ENCODE measurements at regions not wholly inside any gene's neighbourhood (a gene's known extent, or its start where the extent isn't known, plus 50 kb on each side); places are given as distances from the start of the nearest gene placed in this dataset.

- TF ChIP-seq MYNN (CRISPR knock-in tag; IDR thresholded peaks at IDR 0.05; ENCODE audit: low read depth) (no peak), PPARG (CRISPR knock-in tag; conservative IDR thresholded peaks at IDR 0.05) (no peak), ZNF282 (IDR thresholded peaks at IDR 0.05; ENCODE audit: partially characterized antibody) (no peak), WIZ (CRISPR knock-in tag; IDR thresholded peaks at IDR 0.05) (no peak), IKZF1 (IDR thresholded peaks at IDR 0.05) (no peak), YEATS4 (CRISPR knock-in tag; IDR thresholded peaks at IDR 0.05; ENCODE audit: borderline replicate concordance) (no peak), DDIT3 (CRISPR knock-in tag; IDR thresholded peaks at IDR 0.05) (no peak), THAP11 (CRISPR knock-in tag; IDR thresholded peaks at IDR 0.05) (no peak)
- TF ChIP-seq, protein P1, sequence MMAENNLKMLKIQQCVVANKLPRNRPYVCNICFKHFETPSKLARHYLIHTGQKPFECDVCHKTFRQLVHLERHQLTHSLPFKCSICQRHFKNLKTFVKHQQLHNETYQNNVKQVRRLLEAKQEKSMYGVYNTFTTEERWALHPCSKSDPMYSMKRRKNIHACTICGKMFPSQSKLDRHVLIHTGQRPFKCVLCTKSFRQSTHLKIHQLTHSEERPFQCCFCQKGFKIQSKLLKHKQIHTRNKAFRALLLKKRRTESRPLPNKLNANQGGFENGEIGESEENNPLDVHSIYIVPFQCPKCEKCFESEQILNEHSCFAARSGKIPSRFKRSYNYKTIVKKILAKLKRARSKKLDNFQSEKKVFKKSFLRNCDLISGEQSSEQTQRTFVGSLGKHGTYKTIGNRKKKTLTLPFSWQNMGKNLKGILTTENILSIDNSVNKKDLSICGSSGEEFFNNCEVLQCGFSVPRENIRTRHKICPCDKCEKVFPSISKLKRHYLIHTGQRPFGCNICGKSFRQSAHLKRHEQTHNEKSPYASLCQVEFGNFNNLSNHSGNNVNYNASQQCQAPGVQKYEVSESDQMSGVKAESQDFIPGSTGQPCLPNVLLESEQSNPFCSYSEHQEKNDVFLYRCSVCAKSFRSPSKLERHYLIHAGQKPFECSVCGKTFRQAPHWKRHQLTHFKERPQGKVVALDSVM (CRISPR knock-in tag; IDR thresholded peaks at IDR 0.05): no peak
Measured at GRCh38 chr12:124100572-124101178, 127.7 kb downstream of the ZNF664 start (continued).

GRCh38 chr12:124105546-124105945 is 132.5 kb downstream of the ZNF664 start:
- no peak for FAIRE-seq
- TF ChIP-seq SRF (IDR thresholded peaks at IDR 0.05; ENCODE audit: low read depth, low read length): no peak
- TF ChIP-seq, protein P2, sequence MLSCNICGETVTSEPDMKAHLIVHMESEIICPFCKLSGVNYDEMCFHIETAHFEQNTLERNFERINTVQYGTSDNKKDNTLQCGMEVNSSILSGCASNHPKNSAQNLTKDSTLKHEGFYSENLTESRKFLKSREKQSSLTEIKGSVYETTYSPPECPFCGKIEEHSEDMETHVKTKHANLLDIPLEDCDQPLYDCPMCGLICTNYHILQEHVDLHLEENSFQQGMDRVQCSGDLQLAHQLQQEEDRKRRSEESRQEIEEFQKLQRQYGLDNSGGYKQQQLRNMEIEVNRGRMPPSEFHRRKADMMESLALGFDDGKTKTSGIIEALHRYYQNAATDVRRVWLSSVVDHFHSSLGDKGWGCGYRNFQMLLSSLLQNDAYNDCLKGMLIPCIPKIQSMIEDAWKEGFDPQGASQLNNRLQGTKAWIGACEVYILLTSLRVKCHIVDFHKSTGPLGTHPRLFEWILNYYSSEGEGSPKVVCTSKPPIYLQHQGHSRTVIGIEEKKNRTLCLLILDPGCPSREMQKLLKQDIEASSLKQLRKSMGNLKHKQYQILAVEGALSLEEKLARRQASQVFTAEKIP (CRISPR knock-in tag; IDR thresholded peaks at IDR 0.05; ENCODE audit: borderline replicate concordance): no peak
- TF ChIP-seq, protein P3, sequence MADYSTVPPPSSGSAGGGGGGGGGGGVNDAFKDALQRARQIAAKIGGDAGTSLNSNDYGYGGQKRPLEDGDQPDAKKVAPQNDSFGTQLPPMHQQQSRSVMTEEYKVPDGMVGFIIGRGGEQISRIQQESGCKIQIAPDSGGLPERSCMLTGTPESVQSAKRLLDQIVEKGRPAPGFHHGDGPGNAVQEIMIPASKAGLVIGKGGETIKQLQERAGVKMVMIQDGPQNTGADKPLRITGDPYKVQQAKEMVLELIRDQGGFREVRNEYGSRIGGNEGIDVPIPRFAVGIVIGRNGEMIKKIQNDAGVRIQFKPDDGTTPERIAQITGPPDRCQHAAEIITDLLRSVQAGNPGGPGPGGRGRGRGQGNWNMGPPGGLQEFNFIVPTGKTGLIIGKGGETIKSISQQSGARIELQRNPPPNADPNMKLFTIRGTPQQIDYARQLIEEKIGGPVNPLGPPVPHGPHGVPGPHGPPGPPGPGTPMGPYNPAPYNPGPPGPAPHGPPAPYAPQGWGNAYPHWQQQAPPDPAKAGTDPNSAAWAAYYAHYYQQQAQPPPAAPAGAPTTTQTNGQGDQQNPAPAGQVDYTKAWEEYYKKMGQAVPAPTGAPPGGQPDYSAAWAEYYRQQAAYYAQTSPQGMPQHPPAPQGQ (CRISPR knock-in tag; IDR thresholded peaks at IDR 0.05; ENCODE audit: borderline replicate concordance): no peak
- TF ChIP-seq SMAD1 (CRISPR knock-in tag; IDR thresholded peaks at IDR 0.05; ENCODE audit: borderline replicate concordance, low read depth): no peak
- TF ChIP-seq ZSCAN29 (CRISPR knock-in tag; conservative IDR thresholded peaks at IDR 0.05): no peak
- TF ChIP-seq MED13 (CRISPR knock-in tag; IDR thresholded peaks at IDR 0.05): no peak
- TF ChIP-seq POGZ (CRISPR knock-in tag; IDR thresholded peaks at IDR 0.05): no peak
- no peak for TF ChIP-seq ZNF891 (CRISPR knock-in tag; IDR thresholded peaks at IDR 0.05)
- TF ChIP-seq ZNF790 (CRISPR knock-in tag; IDR thresholded peaks at IDR 0.05; ENCODE audit: borderline replicate concordance): no peak
- no peak for TF ChIP-seq ZNF24 (IDR thresholded peaks at IDR 0.05)
- BruUV-seq (replicated peaks): no TSS peak
- 85% methylated on average over 14 of the region's 14 CpGs for WGBS (ENCODE audit: low lambda C conversion rate)
- POLR2A ChIA-PET: no interaction called here
- no peak overlapping the region for H3K27ac ChIP-seq (ENCODE audit: extremely low read length, insufficient read depth, low read length)
- no peak overlapping the region for H3K9ac ChIP-seq (ENCODE audit: insufficient read depth, low read depth, low read length)
- intact Hi-C loops (cut with micrococcal nuclease; ENCODE audit: unreplicated experiment) (no loop called here), in situ Hi-C loops (cut with HindIII; ENCODE audit: extremely low pct_ligation_motif_present, low pct_unique_long_range_greater_than_20kb) (no loop called here)
- no peak for ATAC-seq
- CTCF ChIA-PET (ENCODE audit: low intra/inter-chr PET ratio, low total read pairs): no interaction called here
- peaks cover 6% of the 10 kb centered on the region; the same call in 1 of the 2 replicates for H3K4me1 ChIP-seq (ENCODE audit: insufficient read depth, low read length)
- H4K20me1 ChIP-seq (ENCODE audit: insufficient read depth, low read length): no peaks in the 10 kb centered on the region
- DNase-seq (ENCODE audit: low spot score): no peak
- H3K4me2 ChIP-seq (ENCODE audit: low read depth, low read length): no peak overlapping the region
- no peaks in the 10 kb centered on the region for H3K79me2 ChIP-seq (ENCODE audit: insufficient read depth, low read length)
- H2AFZ ChIP-seq (ENCODE audit: low read length): no peak overlapping the region
- no peaks in the 10 kb centered on the region for H3K9me3 ChIP-seq (ENCODE audit: low read length)
- no peaks in the 10 kb centered on the region for H3K36me3 ChIP-seq (replicated peaks in 1 of 2; ENCODE audit: control insufficient read depth in 1 of 2, insufficient read depth in 2 of 2, low read length in 2 of 2)
- no peak overlapping the region for H3K4me3 ChIP-seq (replicated peaks in 1 of 3; ENCODE audit: insufficient read depth in 1 of 3, low read depth in 2 of 3, low read length in 3 of 3)
- no peaks in the 10 kb centered on the region for H3K27me3 ChIP-seq (ENCODE audit: control insufficient read depth in 1 of 2, insufficient read depth in 2 of 2, low read length in 2 of 2)
